ENCODE measurements at regions not wholly inside any gene's neighbourhood (a gene's known extent, or its start where the extent isn't known, plus 50 kb on each side); places are given as distances from the start of the nearest gene placed in this dataset.

GRCh38 chr16:73978407-73978784 lies 318.2 kb upstream of the PSMD7 start:
- no peaks in the 10 kb centered on the region for H3K27me3 Mint-ChIP-seq
- ChIA-PET POLR2A (no interaction called here), CTCF (no interaction called here)
- peaks cover 17% of the 10 kb centered on the region for H3K9me3 Mint-ChIP-seq
- DNase-seq (no peak), ATAC-seq (no peak)
- no peaks in the 10 kb centered on the region for H3K36me3 Mint-ChIP-seq (ENCODE audit: low read depth)
- no peak overlapping the region for H3K27ac Mint-ChIP-seq
- no peak for TF ChIP-seq CTCF (IDR thresholded peaks at IDR 0.05)
- intact Hi-C loops (cut with micrococcal nuclease) = no loop called here
- H3K4me3 Mint-ChIP-seq = no peak overlapping the region
- no peaks in the 10 kb centered on the region for H3K4me1 Mint-ChIP-seq (ENCODE audit: low read depth)

- no peak for ATAC-seq
- Mint-ChIP-seq H3K4me3 (no peak overlapping the region), H3K27ac (no peak overlapping the region), H3K4me1 (ENCODE audit: low read depth) (no peaks in the 10 kb centered on the region), H3K36me3 (ENCODE audit: low read depth) (no peaks in the 10 kb centered on the region), H3K9me3 (peaks cover 6% of the 10 kb centered on the region), H3K27me3 (no peaks in the 10 kb centered on the region)
- intact Hi-C loops (cut with micrococcal nuclease) = no loop called here
- CTCF ChIA-PET = no interaction called here
- no peak for DNase-seq
- no peak for TF ChIP-seq CTCF (IDR thresholded peaks at IDR 0.05)
- POLR2A ChIA-PET = no interaction called here
These were observed 320.0 kb upstream of the PSMD7 start for GRCh38 chr16:73976644-73977043.

GRCh38 chr16:73973174-73973573 lies 323.4 kb upstream of the PSMD7 start:
- Mint-ChIP-seq H3K4me3 (no peak overlapping the region), H3K36me3 (ENCODE audit: low read depth) (no peaks in the 10 kb centered on the region), H3K27ac (no peak overlapping the region), H3K4me1 (ENCODE audit: low read depth) (no peaks in the 10 kb centered on the region), H3K27me3 (no peaks in the 10 kb centered on the region), H3K9me3 (no peaks in the 10 kb centered on the region)
- POLR2A ChIA-PET = no interaction called here
- CTCF ChIA-PET = no interaction called here
- ATAC-seq (no peak), DNase-seq (no peak)
- intact Hi-C loops (cut with micrococcal nuclease) = no loop called here
- TF ChIP-seq CTCF (IDR thresholded peaks at IDR 0.05) = no peak

- CTCF ChIA-PET = interaction anchor here (1.0 to 1.5 kb wide), 2 partner anchors 10 to 68 kb away, joined by 3 to 8 read pairs; no protein-coding TSS in a partner anchor
- H3K4me3 Mint-ChIP-seq = no peak overlapping the region
- DNase-seq (no peak), ATAC-seq (no peak)
- no peak for TF ChIP-seq CTCF (IDR thresholded peaks at IDR 0.05)
- intact Hi-C loops (cut with micrococcal nuclease) = no loop called here
- H3K27me3 Mint-ChIP-seq = no peaks in the 10 kb centered on the region
- H3K9me3 Mint-ChIP-seq = peaks cover 2% of the 10 kb centered on the region
- H3K27ac Mint-ChIP-seq = no peak overlapping the region
- POLR2A ChIA-PET = no interaction called here
- H3K36me3 Mint-ChIP-seq (ENCODE audit: low read depth) = no peaks in the 10 kb centered on the region
- H3K4me1 Mint-ChIP-seq (ENCODE audit: low read depth) = no peaks in the 10 kb centered on the region
These were observed 329.8 kb upstream of the PSMD7 start for GRCh38 chr16:73966851-73967250.

- CTCF ChIA-PET = no interaction called here
- no peak for ATAC-seq
- no peak overlapping the region for H3K4me3 Mint-ChIP-seq
- no peak overlapping the region for H3K27ac Mint-ChIP-seq
- H3K9me3 Mint-ChIP-seq = peaks cover 2% of the 10 kb centered on the region
- intact Hi-C loops (cut with micrococcal nuclease) = no loop called here
- POLR2A ChIA-PET = no interaction called here
- H3K36me3 Mint-ChIP-seq (ENCODE audit: low read depth) = no peaks in the 10 kb centered on the region
- H3K27me3 Mint-ChIP-seq = no peaks in the 10 kb centered on the region
- no peak for DNase-seq
- no peaks in the 10 kb centered on the region for H3K4me1 Mint-ChIP-seq (ENCODE audit: low read depth)
- TF ChIP-seq CTCF (IDR thresholded peaks at IDR 0.05) = no peak
These were observed 331.0 kb upstream of the PSMD7 start for GRCh38 chr16:73965591-73965990.
